HG03469 (cell line): ENCODE measurements at regions not wholly inside any gene's neighbourhood (a gene's known extent, or its start where the extent isn't known, plus 50 kb on each side); places are given as distances from the start of the nearest gene placed in this dataset.

ENCODE experiments used
- ATAC-seq: cut with Tn5 transposase; IDR thresholded peaks from one replicate; pipeline ENCODE4 v1.9.1; 2021; ENCODE audit warnings: mild to moderate bottlenecking, moderate library complexity, moderate number of reproducible peaks; ENCODE audit not compliant: unreplicated experiment

GRCh38 chr2:22756276-22757043 lies 628.5 kb upstream of the KLHL29 start:
- ATAC-seq, result no peak

GRCh38 chr2:22769497-22769896 lies 615.5 kb upstream of the KLHL29 start:
- no peak for ATAC-seq

- no peak for ATAC-seq
These were observed 600.4 kb upstream of the KLHL29 start for GRCh38 chr2:22784566-22784965.

GRCh38 chr2:22786817-22787216 lies 598.2 kb upstream of the KLHL29 start:
- no peak for ATAC-seq

- no peak for ATAC-seq
These were observed 597.2 kb upstream of the KLHL29 start for GRCh38 chr2:22787745-22788144.

GRCh38 chr2:22788749-22789327 lies 596.1 kb upstream of the KLHL29 start:
- ATAC-seq, result no peak

- ATAC-seq, result no peak
These were observed 589.6 kb upstream of the KLHL29 start for GRCh38 chr2:22795287-22795866.

- no peak for ATAC-seq
These were observed 586.6 kb upstream of the KLHL29 start for GRCh38 chr2:22798386-22798785.

- no peak for ATAC-seq
These were observed 584.6 kb upstream of the KLHL29 start for GRCh38 chr2:22800412-22800811.

GRCh38 chr2:22801071-22801470 lies 583.9 kb upstream of the KLHL29 start:
- ATAC-seq, result no peak

GRCh38 chr2:22801970-22802369 lies 583.0 kb upstream of the KLHL29 start:
- ATAC-seq, result no peak

- no peak for ATAC-seq
These were observed 577.1 kb upstream of the KLHL29 start for GRCh38 chr2:22807872-22808271.

GRCh38 chr2:22810602-22811001 lies 574.4 kb upstream of the KLHL29 start:
- no peak for ATAC-seq

- no peak for ATAC-seq
These were observed 572.8 kb upstream of the KLHL29 start for GRCh38 chr2:22812065-22812680.

- no peak for ATAC-seq
These were observed 567.8 kb upstream of the KLHL29 start for GRCh38 chr2:22817197-22817596.

- ATAC-seq, result no peak
These were observed 563.5 kb upstream of the KLHL29 start for GRCh38 chr2:22821458-22821857.

GRCh38 chr2:22822835-22823234 lies 562.1 kb upstream of the KLHL29 start:
- ATAC-seq, result no peak

- ATAC-seq, result no peak
These were observed 560.4 kb upstream of the KLHL29 start for GRCh38 chr2:22824618-22825017.

- no peak for ATAC-seq
These were observed 558.3 kb upstream of the KLHL29 start for GRCh38 chr2:22826703-22827102.

- no peak for ATAC-seq
These were observed 555.2 kb upstream of the KLHL29 start for GRCh38 chr2:22829791-22830190.

- ATAC-seq, result no peak
These were observed 552.8 kb upstream of the KLHL29 start for GRCh38 chr2:22832196-22832595.

GRCh38 chr2:22838461-22838860 lies 546.5 kb upstream of the KLHL29 start:
- ATAC-seq, result no peak
